GM12865 (cell line): ENCODE measurements at regions not wholly inside any gene's neighbourhood (a gene's known extent, or its start where the extent isn't known, plus 50 kb on each side); places are given as distances from the start of the nearest gene placed in this dataset.

Experiments
- DNase-seq: peaks from one replicate; pipeline ENCODE4 v3.0.0; 2010; ENCODE audit warnings: low read depth
- H3K4me3 ChIP-seq: 2 replicates; pipeline ENCODE4 v1.5.1; 2011; ENCODE audit warnings: mild to moderate bottlenecking, low read depth, low read length, control low read depth
- TF ChIP-seq, protein P1 (sequence below): IDR thresholded peaks from 2 replicates; pipeline ENCODE4 v1.5.1; 2011; ENCODE audit warnings: low read length, control low read depth, low read depth, inconsistent platforms; ENCODE audit not compliant: insufficient read depth; ENCODE audit errors: missing control alignments

- TF ChIP-seq, protein P1, sequence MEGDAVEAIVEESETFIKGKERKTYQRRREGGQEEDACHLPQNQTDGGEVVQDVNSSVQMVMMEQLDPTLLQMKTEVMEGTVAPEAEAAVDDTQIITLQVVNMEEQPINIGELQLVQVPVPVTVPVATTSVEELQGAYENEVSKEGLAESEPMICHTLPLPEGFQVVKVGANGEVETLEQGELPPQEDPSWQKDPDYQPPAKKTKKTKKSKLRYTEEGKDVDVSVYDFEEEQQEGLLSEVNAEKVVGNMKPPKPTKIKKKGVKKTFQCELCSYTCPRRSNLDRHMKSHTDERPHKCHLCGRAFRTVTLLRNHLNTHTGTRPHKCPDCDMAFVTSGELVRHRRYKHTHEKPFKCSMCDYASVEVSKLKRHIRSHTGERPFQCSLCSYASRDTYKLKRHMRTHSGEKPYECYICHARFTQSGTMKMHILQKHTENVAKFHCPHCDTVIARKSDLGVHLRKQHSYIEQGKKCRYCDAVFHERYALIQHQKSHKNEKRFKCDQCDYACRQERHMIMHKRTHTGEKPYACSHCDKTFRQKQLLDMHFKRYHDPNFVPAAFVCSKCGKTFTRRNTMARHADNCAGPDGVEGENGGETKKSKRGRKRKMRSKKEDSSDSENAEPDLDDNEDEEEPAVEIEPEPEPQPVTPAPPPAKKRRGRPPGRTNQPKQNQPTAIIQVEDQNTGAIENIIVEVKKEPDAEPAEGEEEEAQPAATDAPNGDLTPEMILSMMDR, result no peak
Observed at GRCh38 chr2:67006373-67006960, 390.7 kb upstream of the ETAA1 start.

GRCh38 chr2:67008155-67008554 is 389.0 kb upstream of the ETAA1 start:
- TF ChIP-seq, protein P1, result no peak
- no peak overlapping the region for H3K4me3 ChIP-seq
- DNase-seq, result no peak

More at GRCh38 chr2:67006373-67006960, 390.7 kb upstream of the ETAA1 start:
- DNase-seq, result no peak
- no peak overlapping the region for H3K4me3 ChIP-seq

DNA sequence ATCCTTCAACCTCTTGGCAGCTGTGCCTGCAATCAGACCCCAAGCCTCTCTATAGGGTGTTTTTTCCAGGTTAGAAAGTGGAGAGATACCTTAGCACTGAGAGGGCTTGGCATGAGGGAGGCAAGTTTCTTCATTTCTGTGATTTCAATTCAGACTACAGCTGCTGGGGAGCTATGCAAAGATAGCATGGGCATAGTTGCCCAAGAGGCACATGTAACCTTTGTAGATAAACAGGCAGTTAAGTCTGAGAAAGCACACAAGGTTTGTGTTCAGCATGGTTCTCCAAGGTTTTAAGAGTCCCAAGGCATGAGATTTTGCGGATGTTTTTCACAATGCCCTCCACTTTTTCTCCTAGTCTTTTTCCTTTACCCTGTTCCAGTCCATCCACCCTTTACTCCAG is 385.0 kb upstream of the ETAA1 start:
- no peak for DNase-seq
- no peak overlapping the region for H3K4me3 ChIP-seq
- TF ChIP-seq, protein P1, result no peak

DNA sequence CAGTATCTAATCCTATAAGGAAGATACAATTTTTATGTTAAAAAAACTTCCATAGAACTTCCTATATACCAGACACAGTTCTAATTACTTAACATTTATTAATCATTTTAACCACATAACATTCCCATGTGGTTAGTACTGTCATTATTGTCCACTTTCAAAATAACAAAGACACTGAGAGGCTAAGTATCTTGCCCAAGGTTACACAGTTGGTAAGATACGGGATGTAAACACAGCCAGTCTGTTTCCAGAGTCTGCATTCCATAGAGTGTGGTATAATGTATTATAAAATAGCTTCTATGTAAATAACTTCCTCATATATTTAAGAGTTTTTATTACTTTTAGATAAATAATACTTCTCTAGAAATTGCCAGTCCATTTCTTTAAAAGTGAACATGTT is 383.3 kb upstream of the ETAA1 start:
- no peak for DNase-seq
- TF ChIP-seq, protein P1, result no peak
- H3K4me3 ChIP-seq, result no peak overlapping the region

- no peak overlapping the region for H3K4me3 ChIP-seq
- TF ChIP-seq, protein P1, result no peak
- DNase-seq, result no peak
Observed at GRCh38 chr2:67015681-67016080, 381.5 kb upstream of the ETAA1 start.

GRCh38 chr2:67018301-67018700 is 378.8 kb upstream of the ETAA1 start:
- DNase-seq, result no peak
- TF ChIP-seq, protein P1, result no peak
- no peak overlapping the region for H3K4me3 ChIP-seq

DNA sequence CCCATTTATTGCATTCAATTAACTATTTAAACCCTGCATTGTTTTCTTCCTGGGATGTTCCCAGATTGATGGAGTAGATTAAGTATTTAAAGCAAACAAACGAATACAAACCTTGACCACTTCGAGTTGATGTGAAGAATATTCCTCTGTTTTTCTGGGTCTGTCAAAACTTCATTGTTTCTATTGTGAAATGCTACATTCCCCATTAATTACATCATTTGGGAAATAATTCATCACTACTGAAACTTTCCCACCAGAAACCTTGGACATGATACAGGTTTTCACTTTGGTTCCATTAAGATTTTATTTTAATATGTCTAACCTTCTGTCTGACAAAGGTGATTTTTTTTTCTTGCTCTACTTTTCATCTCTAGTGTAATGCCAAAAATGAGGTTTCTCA is 365.1 kb upstream of the ETAA1 start:
- no peak overlapping the region for H3K4me3 ChIP-seq
- DNase-seq, result no peak
- TF ChIP-seq, protein P1, result no peak
